ENCODE measurements at regions not wholly inside any gene's neighbourhood (a gene's known extent, or its start where the extent isn't known, plus 50 kb on each side); places are given as distances from the start of the nearest gene placed in this dataset.
"Not testable (repeated sequence)": the region's sequence is repeated elsewhere in the genome, so short reads cannot be mapped to it uniquely, and the experiment has no call there.

GRCh38 chr3:150238995-150239619 lies 169.0 kb upstream of the TSC22D2 start:
- no peak for DNase-seq

- no peak for DNase-seq
These were observed 169.9 kb upstream of the TSC22D2 start for GRCh38 chr3:150238048-150238802.

- DNase-seq: no peak
These were observed 170.6 kb upstream of the TSC22D2 start for GRCh38 chr3:150237490-150237889.

- no peak for DNase-seq
These were observed 171.6 kb upstream of the TSC22D2 start for GRCh38 chr3:150236316-150237082.

GRCh38 chr3:150235799-150236198 lies 172.3 kb upstream of the TSC22D2 start:
- no peak for DNase-seq

GRCh38 chr3:150232992-150233451 lies 175.1 kb upstream of the TSC22D2 start:
- no peak for DNase-seq

- no peak for DNase-seq
These were observed 178.1 kb upstream of the TSC22D2 start for GRCh38 chr3:150230037-150230436.

GRCh38 chr3:150228626-150229025 lies 179.5 kb upstream of the TSC22D2 start:
- not testable (repeated sequence) for DNase-seq

- peak; percentile 70 for DNase-seq
These were observed 180.3 kb upstream of the TSC22D2 start for GRCh38 chr3:150227839-150228238.

GRCh38 chr3:150225986-150226385 lies 182.1 kb upstream of the TSC22D2 start:
- peak; percentile 50 for DNase-seq

GRCh38 chr3:150223558-150223957 lies 184.5 kb upstream of the TSC22D2 start:
- DNase-seq: no peak

GRCh38 chr3:150222691-150223489 lies 185.2 kb upstream of the TSC22D2 start:
- no peak for DNase-seq

GRCh38 chr3:150221904-150222523 lies 186.1 kb upstream of the TSC22D2 start:
- no peak for DNase-seq

GRCh38 chr3:150220799-150221198 lies 187.3 kb upstream of the TSC22D2 start:
- DNase-seq: peak; percentile 51

GRCh38 chr3:150220041-150220440 lies 188.1 kb upstream of the TSC22D2 start:
- DNase-seq: no peak

- DNase-seq: no peak
These were observed 189.3 kb upstream of the TSC22D2 start for GRCh38 chr3:150218841-150219240.

GRCh38 chr3:150218236-150218635 lies 189.9 kb upstream of the TSC22D2 start:
- no peak for DNase-seq

- DNase-seq: no peak
These were observed 190.4 kb upstream of the TSC22D2 start for GRCh38 chr3:150217691-150218090.

- DNase-seq: no peak
These were observed 191.1 kb upstream of the TSC22D2 start for GRCh38 chr3:150216866-150217600.

- DNase-seq: peak; percentile 78
These were observed 191.9 kb upstream of the TSC22D2 start for GRCh38 chr3:150216041-150216811.

GRCh38 chr3:150215616-150216015 lies 192.5 kb upstream of the TSC22D2 start:
- no peak for DNase-seq
